Lower leg skin (tissue), 3 donors: ENCODE measurements at regions not wholly inside any gene's neighbourhood (a gene's known extent, or its start where the extent isn't known, plus 50 kb on each side); places are given as distances from the start of the nearest gene placed in this dataset.

ENCODE experiments used
- POLR2A ChIP-seq, 2 donors: fragments of 450-650 bp; IDR thresholded peaks; one replicate each; pipeline ENCODE4 v1.6.1; 2016 to 2017; ENCODE audit warnings: antibody characterized with exemption in 2 of 2, mild to moderate bottlenecking in 1 of 2, moderate library complexity in 1 of 2
- TF ChIP-seq, protein P1 (sequence below), 3 donors: fragments of 450-650 bp; IDR thresholded peaks; one replicate each; pipeline ENCODE4 v1.5.1; 2016; ENCODE audit warnings: antibody characterized with exemption in 3 of 3, mild to moderate bottlenecking in 3 of 3, moderate library complexity in 2 of 3

- TF ChIP-seq, protein P1, sequence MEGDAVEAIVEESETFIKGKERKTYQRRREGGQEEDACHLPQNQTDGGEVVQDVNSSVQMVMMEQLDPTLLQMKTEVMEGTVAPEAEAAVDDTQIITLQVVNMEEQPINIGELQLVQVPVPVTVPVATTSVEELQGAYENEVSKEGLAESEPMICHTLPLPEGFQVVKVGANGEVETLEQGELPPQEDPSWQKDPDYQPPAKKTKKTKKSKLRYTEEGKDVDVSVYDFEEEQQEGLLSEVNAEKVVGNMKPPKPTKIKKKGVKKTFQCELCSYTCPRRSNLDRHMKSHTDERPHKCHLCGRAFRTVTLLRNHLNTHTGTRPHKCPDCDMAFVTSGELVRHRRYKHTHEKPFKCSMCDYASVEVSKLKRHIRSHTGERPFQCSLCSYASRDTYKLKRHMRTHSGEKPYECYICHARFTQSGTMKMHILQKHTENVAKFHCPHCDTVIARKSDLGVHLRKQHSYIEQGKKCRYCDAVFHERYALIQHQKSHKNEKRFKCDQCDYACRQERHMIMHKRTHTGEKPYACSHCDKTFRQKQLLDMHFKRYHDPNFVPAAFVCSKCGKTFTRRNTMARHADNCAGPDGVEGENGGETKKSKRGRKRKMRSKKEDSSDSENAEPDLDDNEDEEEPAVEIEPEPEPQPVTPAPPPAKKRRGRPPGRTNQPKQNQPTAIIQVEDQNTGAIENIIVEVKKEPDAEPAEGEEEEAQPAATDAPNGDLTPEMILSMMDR (IDR thresholded peaks at IDR 0.05), result no peak
- TF ChIP-seq POLR2A (IDR thresholded peaks at IDR 0.05), result no peak
Observed at GRCh38 chr18:56035546-56035945, 447.6 kb upstream of the TCF4 start.
